ENCODE measurements at regions not wholly inside any gene's neighbourhood (a gene's known extent, or its start where the extent isn't known, plus 50 kb on each side); places are given as distances from the start of the nearest gene placed in this dataset.

DNA sequence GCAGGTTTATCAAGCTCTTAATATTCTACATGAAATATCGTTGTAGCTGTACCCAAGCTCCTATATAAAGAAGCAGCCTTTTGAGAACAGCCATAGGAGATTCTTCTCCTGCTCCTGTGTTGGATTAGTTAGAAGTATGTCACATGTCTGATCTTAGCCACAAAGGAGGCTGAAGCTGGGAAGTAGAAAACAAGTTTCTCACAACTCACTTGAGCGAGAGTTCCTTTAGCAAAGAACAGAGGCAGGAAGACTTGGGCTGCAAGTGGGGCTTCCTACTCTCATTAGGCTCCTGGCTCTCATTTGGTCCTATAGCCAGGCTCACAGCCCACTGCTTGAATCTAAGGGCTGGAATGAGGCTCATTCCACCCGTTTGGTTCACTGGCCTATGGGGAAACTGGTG, 281.9 kb downstream of the BTG1 start:
- TF ChIP-seq CTCF (IDR thresholded peaks at IDR 0.05; ENCODE audit: low read depth, low read length, missing input control) (no peak), ATF3 (IDR thresholded peaks at IDR 0.05) (no peak), SP1 (IDR thresholded peaks at IDR 0.05) (no peak), FOXA1 (IDR thresholded peaks at IDR 0.05) (no peak), RAD21 (IDR thresholded peaks at IDR 0.05) (no peak), YY1 (IDR thresholded peaks at IDR 0.05) (no peak), HNF4G (IDR thresholded peaks at IDR 0.05) (no peak), EGR1 (IDR thresholded peaks at IDR 0.05; ENCODE audit: low read depth in 2 of 2) (no peak)
- TF ChIP-seq, protein P1, sequence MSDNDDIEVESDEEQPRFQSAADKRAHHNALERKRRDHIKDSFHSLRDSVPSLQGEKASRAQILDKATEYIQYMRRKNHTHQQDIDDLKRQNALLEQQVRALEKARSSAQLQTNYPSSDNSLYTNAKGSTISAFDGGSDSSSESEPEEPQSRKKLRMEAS (IDR thresholded peaks at IDR 0.05) = no peak
- TF ChIP-seq, protein P2, sequence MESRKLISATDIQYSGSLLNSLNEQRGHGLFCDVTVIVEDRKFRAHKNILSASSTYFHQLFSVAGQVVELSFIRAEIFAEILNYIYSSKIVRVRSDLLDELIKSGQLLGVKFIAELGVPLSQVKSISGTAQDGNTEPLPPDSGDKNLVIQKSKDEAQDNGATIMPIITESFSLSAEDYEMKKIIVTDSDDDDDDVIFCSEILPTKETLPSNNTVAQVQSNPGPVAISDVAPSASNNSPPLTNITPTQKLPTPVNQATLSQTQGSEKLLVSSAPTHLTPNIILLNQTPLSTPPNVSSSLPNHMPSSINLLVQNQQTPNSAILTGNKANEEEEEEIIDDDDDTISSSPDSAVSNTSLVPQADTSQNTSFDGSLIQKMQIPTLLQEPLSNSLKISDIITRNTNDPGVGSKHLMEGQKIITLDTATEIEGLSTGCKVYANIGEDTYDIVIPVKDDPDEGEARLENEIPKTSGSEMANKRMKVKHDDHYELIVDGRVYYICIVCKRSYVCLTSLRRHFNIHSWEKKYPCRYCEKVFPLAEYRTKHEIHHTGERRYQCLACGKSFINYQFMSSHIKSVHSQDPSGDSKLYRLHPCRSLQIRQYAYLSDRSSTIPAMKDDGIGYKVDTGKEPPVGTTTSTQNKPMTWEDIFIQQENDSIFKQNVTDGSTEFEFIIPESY (IDR thresholded peaks at IDR 0.05) = no peak

All from liver (tissue), 3 donors.